ENCODE measurements at regions not wholly inside any gene's neighbourhood (a gene's known extent, or its start where the extent isn't known, plus 50 kb on each side); places are given as distances from the start of the nearest gene placed in this dataset.

GRCh38 chr3:4234889-4235288 is 68.3 kb upstream of the SETMAR start:
- H3K4me1 ChIP-seq = no peaks in the 10 kb centered on the region
- TF ChIP-seq, protein P1, sequence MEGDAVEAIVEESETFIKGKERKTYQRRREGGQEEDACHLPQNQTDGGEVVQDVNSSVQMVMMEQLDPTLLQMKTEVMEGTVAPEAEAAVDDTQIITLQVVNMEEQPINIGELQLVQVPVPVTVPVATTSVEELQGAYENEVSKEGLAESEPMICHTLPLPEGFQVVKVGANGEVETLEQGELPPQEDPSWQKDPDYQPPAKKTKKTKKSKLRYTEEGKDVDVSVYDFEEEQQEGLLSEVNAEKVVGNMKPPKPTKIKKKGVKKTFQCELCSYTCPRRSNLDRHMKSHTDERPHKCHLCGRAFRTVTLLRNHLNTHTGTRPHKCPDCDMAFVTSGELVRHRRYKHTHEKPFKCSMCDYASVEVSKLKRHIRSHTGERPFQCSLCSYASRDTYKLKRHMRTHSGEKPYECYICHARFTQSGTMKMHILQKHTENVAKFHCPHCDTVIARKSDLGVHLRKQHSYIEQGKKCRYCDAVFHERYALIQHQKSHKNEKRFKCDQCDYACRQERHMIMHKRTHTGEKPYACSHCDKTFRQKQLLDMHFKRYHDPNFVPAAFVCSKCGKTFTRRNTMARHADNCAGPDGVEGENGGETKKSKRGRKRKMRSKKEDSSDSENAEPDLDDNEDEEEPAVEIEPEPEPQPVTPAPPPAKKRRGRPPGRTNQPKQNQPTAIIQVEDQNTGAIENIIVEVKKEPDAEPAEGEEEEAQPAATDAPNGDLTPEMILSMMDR (IDR thresholded peaks at IDR 0.05; ENCODE audit: borderline replicate concordance) = no peak
- no peak overlapping the region for H3K4me3 ChIP-seq
- H3K36me3 ChIP-seq = no peaks in the 10 kb centered on the region
- no peak overlapping the region for H3K27ac ChIP-seq (replicated peaks)
- intact Hi-C loops (cut with micrococcal nuclease) = no loop called here
- H3K9me3 ChIP-seq (replicated peaks) = peaks cover 22% of the 10 kb centered on the region
- no peak for DNase-seq
- no peaks in the 10 kb centered on the region for H3K27me3 ChIP-seq (ENCODE audit: low read depth)

GRCh38 chr3:4235690-4236089 is 67.5 kb upstream of the SETMAR start:
- no peak for DNase-seq
- peaks cover 22% of the 10 kb centered on the region for H3K9me3 ChIP-seq (replicated peaks)
- no peak overlapping the region for H3K27ac ChIP-seq (replicated peaks)
- no peaks in the 10 kb centered on the region for H3K36me3 ChIP-seq
- no peaks in the 10 kb centered on the region for H3K27me3 ChIP-seq (ENCODE audit: low read depth)
- H3K4me1 ChIP-seq = no peaks in the 10 kb centered on the region
- intact Hi-C loops (cut with micrococcal nuclease) = no loop called here
- H3K4me3 ChIP-seq = no peak overlapping the region
- TF ChIP-seq, protein P1 (IDR thresholded peaks at IDR 0.05; ENCODE audit: borderline replicate concordance) = no peak

- TF ChIP-seq, protein P1 (IDR thresholded peaks at IDR 0.05; ENCODE audit: borderline replicate concordance) = no peak
- Histone ChIP-seq H3K27me3 (ENCODE audit: low read depth) (no peaks in the 10 kb centered on the region), H3K9me3 (replicated peaks) (peaks cover 22% of the 10 kb centered on the region), H3K27ac (replicated peaks) (no peak overlapping the region), H3K4me1 (no peaks in the 10 kb centered on the region), H3K36me3 (no peaks in the 10 kb centered on the region), H3K4me3 (no peak overlapping the region)
- DNase-seq = no peak
- intact Hi-C loops (cut with micrococcal nuclease) = no loop called here
Observed at GRCh38 chr3:4241595-4242170, 61.5 kb upstream of the SETMAR start.

GRCh38 chr3:4245671-4246070 is 57.5 kb upstream of the SETMAR start:
- H3K4me3 ChIP-seq = no peak overlapping the region
- no peaks in the 10 kb centered on the region for H3K9me3 ChIP-seq (replicated peaks)
- H3K36me3 ChIP-seq = no peaks in the 10 kb centered on the region
- H3K27ac ChIP-seq (replicated peaks) = no peak overlapping the region
- H3K4me1 ChIP-seq = no peaks in the 10 kb centered on the region
- no peak for DNase-seq
- intact Hi-C loops (cut with micrococcal nuclease) = no loop called here
- TF ChIP-seq, protein P1 (IDR thresholded peaks at IDR 0.05; ENCODE audit: borderline replicate concordance) = no peak
- no peaks in the 10 kb centered on the region for H3K27me3 ChIP-seq (ENCODE audit: low read depth)

DNA sequence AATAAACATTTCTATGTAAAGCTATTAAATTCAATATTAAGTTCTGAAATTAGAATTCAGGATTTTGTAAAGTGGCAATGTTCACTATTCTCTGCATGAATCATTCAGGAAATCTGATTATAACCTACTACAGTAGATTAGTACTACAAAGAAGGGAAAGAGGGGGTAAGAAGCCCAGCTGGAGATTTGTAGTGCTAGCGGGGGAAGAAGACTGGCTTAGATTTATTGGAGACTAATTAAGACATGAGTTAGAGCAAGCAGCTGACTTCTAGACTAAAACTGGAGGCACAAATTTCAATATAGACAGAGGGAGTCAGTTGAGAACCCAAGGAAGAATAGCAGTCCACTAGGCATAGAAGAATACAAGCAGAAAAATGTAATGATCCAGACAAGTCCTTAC is 55.8 kb upstream of the SETMAR start:
- Histone ChIP-seq H3K9me3 (replicated peaks) (no peaks in the 10 kb centered on the region), H3K4me3 (no peak overlapping the region), H3K27ac (replicated peaks) (no peak overlapping the region), H3K36me3 (no peaks in the 10 kb centered on the region), H3K4me1 (no peaks in the 10 kb centered on the region), H3K27me3 (ENCODE audit: low read depth) (no peaks in the 10 kb centered on the region)
- intact Hi-C loops (cut with micrococcal nuclease) = no loop called here
- DNase-seq = no peak
- TF ChIP-seq, protein P1 (IDR thresholded peaks at IDR 0.05; ENCODE audit: borderline replicate concordance) = no peak

Data from left ventricle myocardium inferior (tissue), 1 donor.